GM04504 (cell line): ENCODE measurements at regions not wholly inside any gene's neighbourhood (a gene's known extent, or its start where the extent isn't known, plus 50 kb on each side); places are given as distances from the start of the nearest gene placed in this dataset.
"Not testable (repeated sequence)": the region's sequence is repeated elsewhere in the genome, so short reads cannot be mapped to it uniquely, and the experiment has no call there.

ENCODE experiments used
- DNase-seq: peaks from one replicate; pipeline ENCODE4 v3.0.0-alpha.2; 2012; ENCODE audit warnings: low read depth

DNA sequence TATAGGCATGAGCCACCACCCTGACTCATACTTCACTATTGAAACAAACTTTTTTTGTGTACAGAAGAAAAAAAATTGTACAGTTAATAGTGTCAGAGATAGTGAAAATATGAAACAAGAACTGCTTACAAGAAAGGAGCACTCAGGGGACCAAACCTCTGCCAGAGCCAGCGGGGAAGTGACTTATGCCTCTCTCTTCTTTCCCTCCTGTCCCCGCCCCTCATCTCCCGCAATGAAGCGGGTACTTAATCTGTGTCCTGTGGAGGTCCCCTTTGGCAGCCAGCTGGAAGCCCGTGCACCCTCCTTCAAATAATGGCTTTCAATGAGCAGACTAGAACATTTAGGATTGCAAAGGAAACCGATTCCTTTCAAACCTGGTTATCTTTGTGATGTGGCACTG lies 51.5 kb downstream of the PPIAL4A start:
- not testable (repeated sequence) for DNase-seq

DNA sequence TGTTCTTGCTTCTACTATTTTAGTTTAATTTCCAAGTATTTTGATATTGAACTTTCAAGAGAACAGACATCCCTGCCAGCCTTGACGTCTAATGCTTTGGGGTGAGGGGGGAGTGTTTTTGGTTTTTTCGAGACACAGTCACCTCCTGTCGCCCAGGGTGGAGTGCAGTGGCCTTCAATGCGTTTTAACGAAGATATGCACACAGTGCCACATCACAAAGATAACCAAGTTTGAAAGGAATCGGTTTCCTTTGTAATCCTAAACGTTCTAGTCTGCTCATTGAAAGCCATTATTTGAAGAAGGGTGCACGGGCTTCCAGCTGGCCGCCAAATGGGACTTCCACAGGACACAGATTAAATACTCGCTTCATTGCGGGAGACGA lies 52.3 kb downstream of the PPIAL4A start:
- not testable (repeated sequence) for DNase-seq

DNA sequence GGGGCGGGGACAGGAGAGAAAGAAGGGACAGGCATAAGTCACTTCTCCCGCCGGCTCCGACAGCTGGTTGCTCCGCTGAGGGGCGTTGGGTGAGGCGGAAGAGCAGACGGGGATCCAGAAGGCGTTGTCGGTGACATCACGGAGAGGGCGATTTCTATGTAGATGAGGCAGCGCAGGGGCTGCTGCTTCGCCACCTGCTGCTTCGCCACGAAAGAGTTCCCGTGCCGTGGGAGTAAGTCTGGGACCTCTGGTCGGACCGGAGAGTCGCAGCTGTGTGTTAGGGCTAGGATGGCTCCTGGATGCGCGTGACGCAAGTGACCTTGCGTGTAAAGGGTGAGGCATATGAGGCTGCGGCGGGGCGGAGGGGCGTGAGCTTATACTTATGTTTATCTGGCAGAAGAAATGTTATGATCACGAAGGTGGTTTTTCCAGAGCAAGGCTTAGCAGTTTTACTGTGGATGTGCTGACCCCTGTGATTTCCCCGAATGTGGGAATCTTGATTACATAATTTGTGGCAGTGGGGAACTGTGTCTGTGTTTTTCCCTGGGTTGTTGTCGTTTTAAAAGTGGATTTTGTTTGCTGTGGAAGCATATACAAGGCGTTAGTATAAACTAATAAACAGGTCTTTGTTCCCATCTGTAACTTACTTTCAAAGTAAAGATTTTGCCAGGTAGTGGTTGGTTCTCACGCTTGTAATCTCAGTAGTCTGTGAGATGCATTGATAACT lies 52.8 kb downstream of the PPIAL4A start:
- DNase-seq: not testable (repeated sequence)

DNA sequence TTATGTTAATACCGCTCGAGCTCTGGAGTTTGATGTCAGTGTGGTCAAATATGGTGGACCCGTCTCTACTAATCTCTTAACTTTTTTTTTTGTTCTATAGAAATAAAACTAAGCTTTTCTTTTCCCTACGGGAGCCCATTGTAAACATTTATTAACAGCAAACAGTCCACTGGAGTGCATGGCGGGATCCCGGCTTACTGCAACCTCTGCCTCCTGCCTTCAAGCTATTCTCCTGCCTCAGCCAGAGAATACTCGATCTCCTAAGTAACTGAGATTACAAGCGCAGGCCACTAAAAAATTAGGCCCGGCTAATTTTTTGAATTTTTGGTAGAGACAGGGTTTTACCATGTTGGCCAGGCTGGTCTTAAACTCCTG lies 53.4 kb downstream of the PPIAL4A start:
- DNase-seq: not testable (repeated sequence)

DNA sequence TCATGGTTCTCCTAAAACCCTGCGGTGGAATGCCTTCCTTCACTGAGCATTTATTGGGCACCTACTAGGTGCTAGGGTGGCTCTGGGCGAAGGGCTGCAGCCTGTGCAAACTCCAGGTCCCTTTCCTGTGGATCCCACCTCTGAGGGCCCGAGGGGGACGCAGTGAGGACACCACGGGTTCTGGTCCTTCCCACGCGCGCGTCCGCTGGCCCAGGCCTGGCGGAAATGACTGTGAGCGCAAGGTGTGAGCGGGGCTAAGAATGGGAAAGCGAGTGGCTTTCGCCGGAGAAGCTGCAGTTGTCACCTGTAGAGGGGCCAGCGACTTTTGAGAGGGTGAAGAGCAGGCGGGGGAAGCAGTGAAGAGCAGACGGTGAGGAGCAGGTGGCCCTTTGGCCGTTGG lies 55.1 kb downstream of the PPIAL4A start:
- not testable (repeated sequence) for DNase-seq

DNA sequence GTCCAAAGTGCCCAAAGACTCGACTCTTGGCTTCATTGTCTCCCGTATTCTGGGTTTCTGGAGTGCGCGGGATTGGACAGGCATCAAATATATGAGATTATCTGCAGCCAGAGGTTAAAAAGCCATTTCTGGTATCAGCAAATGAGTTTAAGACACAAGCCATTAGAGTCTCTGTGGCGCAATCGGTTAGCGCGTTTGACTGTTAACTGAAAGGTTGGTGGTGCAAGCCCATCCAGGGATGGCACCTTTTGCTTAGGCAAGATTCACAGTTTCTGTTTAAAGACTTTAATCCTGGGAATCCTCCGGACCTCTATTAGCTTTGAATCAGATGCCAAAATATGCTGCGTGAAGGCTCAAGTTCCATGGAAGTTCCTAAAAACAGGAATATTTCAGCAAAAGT lies 55.6 kb downstream of the PPIAL4A start:
- not testable (repeated sequence) for DNase-seq

DNA sequence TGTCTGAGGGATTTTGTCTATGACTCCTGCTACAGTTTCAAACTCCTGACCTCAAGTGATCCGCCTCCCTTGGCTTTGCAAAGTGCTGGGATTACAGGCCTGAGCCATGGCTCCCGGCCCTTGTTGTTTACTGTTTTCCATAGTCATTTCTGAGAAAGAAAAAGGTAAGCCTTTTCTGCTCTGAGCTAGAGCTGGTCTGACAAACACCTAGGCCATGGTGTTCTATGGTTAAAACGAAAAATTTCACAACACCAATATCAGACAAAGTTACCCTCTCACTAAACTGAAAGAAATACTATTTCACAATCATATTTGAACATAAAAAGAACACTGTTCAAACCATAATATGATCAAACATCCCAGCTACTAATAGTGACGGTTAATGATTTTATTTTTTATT lies 57.5 kb downstream of the PPIAL4A start:
- not testable (repeated sequence) for DNase-seq

DNA sequence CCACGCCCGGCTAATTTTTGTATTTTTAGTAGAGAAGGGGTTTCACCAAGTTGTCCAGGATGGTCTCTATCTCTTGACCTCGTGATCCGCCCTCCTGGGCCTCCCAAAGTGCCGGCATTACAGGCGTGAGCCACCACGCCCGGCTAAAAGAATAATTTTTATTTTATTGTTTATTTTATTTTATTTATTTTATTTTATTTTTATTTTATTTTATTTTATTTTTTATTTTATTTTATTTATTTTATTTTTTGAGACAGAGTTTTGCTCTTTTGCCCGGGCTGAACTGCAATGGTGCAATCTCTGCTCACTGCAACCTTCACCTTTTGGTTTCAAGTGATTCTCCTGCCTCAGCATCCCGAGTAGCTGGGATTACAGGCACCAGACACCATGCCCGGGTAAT lies 60.2 kb downstream of the PPIAL4A start:
- DNase-seq: not testable (repeated sequence)

DNA sequence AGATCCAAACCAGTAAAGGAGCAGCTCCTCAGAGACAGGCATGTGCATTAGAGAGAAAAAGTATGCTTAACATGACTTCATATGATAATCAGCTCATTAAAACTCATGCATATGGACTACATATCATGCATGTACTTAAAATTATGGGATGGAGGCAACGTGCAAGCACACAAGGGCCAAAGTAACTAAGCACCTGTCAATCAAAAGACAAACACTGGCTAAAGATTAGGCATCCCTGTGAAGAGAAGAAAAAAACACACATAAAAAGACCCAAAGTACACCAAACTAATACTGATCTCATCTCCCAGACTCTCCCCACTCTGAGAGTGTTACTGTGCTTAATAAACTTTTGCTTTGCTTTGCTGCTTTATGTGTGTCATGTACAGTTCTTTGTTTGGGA lies 61.1 kb downstream of the PPIAL4A start:
- not testable (repeated sequence) for DNase-seq

DNA sequence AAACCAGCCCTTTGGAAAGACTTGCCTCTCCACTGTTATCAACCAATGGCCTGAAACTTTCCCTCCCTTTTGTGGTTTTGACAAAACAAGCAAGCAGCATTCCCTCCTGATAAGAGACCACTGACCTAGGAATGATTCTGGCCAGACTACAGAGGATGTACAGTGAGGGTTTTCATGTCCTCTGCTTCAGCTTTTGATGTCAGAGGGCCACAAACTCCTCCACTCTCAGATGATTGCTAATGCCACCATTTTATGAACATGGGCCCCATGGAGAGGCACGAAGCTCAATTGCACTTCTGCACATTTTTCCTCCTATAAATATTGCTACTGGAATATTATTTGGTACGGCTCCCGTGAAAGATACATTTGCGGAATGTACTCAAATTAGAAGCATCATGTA lies 61.5 kb downstream of the PPIAL4A start:
- DNase-seq: not testable (repeated sequence)

DNA sequence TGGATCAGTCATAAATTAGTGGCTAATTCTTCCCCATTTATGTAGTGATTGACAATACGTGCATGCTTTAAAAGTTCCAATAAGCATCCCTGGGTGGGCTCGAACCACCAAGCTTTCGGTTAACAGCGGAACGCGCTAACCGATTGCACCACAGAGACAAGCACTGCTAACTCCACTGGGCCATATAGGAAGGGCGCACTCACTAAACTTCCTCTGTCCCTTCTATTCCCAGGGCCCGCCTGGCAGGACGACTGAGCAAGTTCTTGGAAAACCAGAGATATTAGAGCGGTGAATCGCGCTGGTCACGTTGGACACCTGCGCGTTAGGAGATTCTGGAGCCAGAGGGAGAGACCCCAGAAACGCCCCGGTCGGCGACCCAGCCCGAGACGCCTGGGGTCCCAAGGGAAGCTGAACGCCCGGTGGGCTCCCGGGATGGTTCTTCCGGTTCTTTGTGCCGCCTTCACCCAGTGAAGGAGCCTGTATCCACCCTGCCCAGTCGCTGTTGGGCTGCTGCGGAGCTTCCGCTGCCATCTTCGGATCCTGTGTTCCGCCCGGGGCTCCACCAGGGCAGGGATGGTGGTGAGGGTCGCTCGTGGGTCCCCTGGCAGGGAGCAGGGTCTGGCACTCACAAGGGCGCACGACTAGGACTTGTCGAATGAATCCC lies 62.8 kb downstream of the PPIAL4A start:
- not testable (repeated sequence) for DNase-seq

DNA sequence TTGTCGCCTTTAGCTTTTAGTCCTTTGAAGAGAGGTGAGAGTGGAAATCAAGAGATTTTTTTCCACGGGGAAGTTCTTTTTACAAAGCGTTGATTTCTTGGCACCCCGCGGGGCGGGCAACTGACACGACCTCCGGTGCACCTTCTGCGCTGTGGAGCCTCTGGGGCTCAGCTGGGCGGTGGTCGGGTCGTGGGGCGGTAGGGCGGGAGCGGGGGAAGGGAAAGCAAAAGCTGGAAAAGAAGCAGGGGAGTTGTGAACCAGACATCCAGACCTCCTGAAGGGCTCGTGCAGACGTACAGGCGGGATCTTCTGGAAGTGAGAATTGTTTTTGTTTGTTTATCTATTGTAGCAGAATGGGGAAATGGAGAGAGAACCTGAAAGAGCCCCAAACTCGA lies 63.3 kb downstream of the PPIAL4A start:
- DNase-seq: not testable (repeated sequence)

DNA sequence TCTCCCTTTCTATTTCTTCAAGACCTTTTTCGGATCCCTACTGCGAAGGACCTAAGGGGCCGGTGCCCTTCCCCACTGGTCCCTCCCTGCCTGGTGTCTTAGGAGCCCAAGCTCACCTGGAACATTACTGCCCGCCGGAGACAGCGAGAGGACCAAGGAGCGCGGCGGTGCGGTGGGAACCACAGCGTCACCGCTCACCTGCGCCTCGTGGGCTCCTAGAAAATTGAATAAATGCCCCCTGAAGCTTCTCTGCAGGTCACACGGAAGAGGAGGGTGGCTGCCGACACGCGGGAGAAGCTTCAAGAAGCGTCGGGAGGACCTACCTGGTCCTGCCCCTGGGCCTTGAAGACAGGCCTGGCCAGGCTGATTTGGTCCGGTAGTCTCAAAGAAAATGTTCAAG lies 65.2 kb downstream of the PPIAL4A start:
- no peak for DNase-seq

DNA sequence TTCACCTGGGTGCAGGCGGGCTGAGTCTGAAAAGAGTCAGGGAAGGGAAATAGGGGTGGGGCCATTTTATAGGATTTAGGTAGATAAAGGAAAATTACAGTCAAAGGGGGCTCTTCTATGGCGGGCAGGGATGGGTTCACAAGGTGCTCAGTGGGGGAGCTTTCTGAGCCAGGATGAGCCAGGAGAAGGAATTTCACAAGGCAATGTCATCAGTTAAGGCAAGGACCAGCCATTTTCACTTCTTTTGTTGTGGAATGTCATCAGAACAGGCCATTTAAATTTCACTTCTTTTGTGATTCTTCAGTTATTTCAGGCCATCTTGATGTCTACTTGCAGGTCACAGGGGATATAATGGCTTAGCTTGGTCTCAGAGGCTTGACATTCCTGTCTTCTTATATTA lies 66.4 kb downstream of the PPIAL4A start:
- not testable (repeated sequence) for DNase-seq

DNA sequence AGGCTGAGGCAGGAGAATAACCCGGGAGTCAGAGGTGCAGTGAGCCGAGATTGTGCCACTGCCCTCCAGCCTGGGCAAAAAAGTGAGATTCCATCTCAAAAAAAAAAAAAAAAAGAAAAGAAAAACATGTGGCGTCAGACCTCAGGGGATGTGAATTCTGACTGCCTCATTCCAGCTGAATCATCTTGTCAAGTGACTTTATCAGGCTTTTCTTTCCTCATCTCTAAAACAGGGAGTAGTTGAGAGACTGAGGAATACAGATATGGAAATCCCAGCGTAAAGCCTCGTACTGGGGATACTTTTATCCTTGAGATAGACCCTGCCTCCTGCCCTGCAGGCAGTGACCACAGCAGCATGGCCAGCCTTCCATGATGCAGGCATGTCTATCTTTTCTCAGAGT lies 76.4 kb downstream of the PPIAL4A start:
- not testable (repeated sequence) for DNase-seq

DNA sequence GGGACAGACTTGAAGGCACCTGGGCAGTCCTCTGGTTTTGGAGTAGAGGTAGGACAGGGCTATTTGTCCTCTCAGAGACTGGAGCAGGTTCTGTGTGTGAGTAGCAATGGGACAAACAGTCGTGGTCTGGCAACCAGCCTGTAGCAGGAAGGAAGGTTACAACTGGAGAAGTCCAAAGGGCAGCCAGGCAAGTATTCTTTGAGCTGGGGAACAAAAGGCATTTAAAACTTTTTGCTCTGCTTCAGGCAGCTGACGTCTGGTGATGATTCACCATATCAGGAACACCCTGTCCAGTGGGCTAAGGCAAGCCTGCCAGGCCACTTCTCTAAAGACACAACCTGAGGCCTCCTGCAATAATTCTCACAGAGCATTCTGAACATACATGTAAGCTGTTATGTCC lies 83.3 kb downstream of the PPIAL4A start:
- not testable (repeated sequence) for DNase-seq

DNA sequence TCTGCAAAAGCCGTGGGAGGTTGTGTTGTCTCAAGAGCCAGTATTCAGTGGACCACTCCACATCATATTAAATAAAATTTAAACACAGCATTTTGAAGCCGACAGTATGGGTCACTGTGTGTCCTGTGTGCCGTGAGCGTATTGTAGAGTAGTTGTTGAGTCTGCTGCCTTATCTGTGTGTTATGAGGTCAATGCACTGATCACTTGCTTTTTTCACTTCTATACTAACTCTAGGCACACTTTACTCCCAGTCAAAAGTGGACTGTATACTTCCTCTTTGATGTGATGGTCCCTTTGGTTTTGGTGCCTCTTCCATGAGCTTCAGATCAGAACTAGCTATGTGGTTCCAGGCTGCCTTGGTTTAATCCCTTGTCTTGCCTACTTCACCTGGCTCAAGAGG lies 84.3 kb downstream of the PPIAL4A start:
- DNase-seq: not testable (repeated sequence)

DNA sequence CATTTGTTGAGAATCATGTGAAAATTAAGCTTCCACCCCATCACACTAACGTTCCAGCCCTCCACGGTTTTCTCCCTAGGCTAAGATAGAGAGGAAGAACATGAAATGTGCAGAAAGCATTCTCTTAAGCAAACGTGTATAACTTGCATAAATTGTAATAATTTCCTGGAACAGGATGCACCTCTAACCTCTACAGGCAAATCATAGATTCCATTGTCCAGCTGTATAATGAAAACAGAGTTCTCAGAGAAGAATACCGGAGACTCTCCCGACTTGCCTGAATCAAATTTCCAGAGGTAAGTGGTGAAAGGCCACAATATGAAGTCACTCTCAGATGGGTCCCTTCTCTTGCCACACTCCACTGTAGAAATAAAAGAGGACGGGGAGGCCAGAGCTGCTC lies 87.7 kb downstream of the PPIAL4A start:
- not testable (repeated sequence) for DNase-seq

DNA sequence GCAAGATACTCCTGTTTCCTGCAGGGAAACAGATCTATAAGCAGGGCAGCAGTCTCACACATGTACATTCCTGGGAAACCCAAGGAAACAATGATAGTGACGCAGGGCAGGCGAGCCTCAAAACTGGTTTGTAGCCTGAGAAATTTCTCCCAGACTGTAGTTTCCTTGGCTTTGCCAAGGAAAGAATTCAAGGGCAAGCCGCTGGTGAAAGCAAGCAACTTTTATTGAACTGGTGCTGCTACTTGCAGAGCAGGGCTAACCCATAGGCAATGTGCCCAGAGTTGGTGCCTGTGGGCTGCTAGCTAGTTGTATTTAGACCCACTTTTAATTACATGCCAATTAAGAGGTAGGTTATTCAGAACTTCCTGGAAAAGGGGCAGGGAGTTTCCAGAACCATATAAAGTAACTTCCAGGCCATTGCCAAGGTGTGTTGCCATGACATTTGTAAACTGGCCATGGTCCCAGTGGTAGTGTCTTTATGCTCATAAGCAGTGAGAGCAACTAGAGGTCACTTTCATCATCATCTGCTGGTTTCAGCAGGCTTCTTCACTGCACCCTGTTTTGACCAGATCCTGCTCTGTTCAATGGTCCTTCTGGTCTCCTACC lies 92.0 kb downstream of the PPIAL4A start:
- not testable (repeated sequence) for DNase-seq

DNA sequence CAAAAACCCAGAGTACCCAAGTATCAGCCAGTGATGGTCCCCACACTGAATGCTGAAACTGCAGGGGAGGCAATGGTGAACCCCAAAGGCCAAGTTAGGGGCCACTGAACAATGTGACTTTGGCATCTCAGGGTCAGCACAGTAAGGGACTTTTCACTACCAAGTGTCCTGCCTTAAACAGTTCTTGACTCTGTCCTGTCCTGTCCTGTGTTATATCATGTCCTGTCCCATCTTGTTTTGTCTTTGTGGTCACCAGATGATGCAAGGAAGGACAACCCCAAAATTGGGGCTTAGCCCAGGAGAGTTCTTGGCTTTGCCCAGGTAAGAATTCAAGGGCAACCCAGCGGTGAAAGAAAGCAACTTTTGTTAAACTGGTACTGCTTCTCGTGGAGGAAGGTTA lies 105.0 kb downstream of the PPIAL4A start:
- not testable (repeated sequence) for DNase-seq

DNA sequence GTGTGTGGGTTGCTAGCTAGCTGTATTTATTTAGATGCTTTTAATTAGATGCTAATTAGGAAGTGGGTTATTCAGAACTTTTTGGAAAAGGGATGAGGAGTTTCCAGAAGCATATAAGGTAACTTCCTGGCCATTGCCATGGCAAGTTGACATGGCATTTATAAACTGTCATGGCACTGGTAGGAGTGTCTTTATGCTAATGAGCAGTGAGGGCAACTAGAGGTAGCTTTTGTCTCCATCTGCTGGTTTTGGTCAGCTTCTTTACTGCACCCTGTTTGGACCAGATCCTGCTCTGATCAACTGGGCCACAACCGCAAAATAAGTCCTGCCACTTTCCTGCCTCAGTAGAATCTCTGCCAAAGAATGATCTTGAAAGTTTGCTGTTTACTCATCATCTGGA lies 105.5 kb downstream of the PPIAL4A start:
- not testable (repeated sequence) for DNase-seq

DNA sequence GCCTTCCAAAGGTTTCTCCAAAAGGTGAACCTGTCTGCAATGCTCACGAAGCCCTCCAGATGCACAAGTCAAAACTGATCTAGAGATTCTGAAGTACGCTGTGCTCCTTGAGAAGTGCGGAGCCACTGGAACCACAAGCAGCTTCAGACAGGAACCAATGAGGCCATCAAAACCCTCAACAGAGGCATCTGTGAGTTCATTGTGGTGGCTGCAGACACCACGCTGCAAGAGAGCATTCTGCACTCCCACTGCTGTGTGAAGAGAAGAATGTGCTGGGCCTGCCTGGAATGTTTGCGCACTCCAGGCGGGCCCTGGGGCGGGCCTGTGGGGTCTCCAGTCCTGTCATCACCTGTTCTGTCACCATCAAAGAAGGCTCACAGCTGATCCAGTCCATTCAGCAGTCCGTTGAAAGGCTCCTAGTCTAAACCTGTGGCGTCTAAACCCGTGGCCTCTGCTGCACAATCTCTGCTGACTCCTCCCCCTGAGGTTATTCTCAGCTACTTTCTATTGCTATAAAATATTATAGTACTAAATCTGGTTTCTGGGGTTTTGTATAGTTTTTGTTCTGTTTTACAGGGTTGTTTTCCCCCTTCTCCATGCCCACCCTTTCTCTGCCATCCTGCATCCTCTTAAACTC lies 111.6 kb downstream of the PPIAL4A start:
- not testable (repeated sequence) for DNase-seq

DNA sequence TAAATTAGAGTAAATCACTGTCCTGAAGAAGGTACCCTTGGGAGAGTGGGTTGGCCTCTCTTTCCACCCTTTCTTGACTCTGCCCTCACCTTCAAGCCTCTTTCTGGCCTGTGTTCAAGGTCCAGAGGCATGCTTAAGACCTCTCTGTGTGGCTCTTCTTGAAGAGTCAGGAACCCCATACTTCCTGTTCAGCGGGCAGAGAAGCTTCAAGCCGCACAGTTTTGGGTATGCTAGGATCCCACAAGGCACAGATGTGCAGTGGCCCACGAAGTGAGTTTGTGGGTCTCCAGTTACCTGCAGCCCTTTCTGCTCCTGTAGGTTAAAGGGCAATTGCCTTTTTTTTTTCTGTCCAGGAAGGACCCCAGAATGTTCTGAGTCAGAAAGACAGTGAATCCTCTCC lies 113.7 kb downstream of the PPIAL4A start:
- not testable (repeated sequence) for DNase-seq
